Mesenteric fat pad (tissue), 1 donor: ENCODE measurements at regions not wholly inside any gene's neighbourhood (a gene's known extent, or its start where the extent isn't known, plus 50 kb on each side); places are given as distances from the start of the nearest gene placed in this dataset.

Experiments
- DNase-seq: peaks from one replicate; pipeline ENCODE4 v3.0.0-alpha.2; 2020; ENCODE audit warnings: low spot score
- donor health status: DM: yes; HTN: yes; CAD: no.

DNA sequence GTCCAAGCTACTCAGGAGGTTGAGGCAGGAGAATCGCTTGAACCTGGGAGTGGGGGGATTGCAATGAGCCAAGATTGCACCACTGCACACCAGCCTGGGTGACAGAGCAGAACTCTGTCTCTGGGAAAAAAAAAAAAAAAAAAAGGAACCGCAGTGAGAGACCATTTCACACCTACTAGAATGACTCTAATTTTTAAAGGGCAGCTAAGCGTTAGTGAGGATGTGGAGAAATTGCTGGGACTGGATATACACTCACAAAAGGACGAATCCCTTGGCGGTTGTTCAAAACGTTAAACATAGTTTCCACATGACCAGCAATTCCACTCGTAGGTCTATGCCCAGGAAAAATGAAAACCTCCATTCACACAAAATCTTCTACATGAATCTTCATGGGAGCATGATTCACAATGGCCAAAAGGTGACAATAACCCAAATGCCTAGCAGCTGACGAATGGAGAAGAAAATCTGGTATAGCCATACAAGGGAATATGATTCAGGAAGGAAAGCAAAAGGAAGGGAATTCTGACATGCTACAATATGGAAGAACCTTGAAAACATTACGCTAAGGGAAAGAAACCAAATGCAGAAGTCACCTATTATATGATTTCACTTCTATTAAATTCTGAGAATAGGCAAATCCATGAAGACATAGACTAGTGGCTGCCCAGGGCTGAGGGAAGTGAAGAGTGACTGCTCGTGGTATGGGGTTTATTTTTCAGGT lies 127.0 kb downstream of the CHSY1 start:
- DNase-seq, result no peak

DNA sequence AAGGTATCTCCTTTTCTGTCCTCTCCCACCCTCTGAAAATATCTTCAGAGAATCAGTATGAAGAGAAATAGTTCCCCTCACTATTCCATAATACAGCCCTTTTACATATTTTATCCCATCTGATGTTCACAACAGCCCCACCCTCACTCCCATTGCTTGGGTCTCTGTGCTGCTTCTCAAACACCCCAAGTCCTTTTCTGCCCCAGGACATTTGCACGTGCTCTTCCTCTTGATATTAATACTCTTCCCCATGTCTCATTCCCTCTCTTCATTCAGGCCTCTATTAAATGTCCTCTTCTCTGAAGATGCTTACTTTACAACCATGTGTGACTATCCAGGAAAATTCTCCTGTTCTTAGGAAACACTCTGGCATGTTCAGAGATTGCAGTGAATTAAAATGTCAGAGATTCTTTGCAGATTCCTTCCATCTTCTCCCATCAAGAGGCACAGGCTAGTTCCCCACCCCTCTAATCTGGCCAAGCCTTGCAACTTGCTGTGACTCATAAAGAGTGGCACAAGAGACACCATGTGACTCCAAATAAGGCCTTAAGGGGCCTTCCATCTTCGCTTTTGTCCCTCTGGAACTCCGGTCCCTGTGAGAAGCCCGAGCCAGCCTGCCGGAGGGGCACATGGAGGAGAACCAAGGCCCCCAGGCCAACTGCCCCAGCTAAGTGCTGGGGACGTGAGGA lies 128.5 kb downstream of the CHSY1 start:
- no peak for DNase-seq

DNA sequence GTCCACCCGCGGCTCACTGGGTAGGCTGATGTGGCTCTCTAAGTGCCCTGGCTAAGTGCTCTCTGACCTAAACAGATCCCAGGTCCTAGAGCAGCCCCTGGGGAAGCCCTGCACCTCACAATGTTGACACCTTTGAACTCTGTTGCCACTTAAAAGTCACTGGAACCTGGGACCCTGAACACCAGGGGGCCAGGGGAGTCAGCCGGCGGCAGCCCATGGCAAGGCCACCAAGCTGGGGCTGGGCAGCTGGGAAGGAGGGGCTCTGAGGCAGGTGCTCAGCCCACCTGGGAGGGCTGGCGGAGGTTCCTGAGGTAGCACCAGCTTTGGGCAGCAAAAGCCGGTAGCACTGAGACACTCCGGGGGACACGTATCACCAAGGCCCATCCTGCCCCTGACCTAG lies 129.0 kb downstream of the CHSY1 start:
- no peak for DNase-seq

DNA sequence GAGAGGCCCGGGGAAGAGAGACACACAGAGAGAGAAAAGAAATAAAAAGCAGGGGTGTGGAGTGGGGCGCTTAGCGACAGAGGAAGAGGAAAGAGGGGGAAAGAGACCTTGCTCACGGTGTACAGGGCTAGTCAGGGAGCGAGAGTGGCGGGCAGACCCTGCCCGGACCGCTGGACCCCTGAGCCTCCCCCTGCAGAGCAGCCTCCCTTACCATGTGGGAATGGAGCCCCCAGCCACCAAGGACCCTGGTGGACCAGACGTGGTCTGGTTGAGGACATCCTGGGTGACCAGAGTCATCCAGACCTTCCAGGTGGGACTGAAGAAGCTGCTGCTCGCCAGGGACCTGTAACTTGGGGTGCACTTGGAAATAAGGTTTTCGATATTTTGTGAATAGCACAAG lies 129.6 kb downstream of the CHSY1 start:
- DNase-seq, result no peak

DNA sequence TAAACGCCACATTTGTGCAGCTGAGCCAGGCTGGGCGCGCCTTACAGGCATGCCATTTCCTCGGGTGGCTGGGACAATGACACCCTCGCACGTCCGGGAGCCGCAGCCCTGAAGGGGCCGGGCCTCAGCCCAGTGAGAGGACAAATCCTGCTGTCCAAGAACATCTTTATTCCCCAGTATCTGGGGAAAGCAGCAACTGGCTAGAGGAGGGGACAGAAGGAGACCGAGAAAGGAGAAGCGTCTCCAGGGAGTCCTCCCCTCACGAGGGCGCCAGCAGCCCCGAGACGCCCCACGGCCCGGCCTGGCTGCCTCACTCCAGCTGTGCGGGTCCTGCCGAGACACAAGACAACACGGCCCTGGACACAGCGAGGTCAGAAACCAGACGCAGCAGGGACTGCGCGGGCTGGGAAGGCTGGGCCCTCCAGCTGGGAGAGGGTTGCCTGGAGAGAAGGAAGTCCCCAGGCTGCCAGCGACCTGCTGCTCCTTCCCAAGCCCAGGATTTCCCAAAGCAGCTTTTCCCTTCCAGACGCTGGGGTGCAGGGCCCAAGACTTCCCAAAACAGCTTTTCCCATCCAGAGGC lies 130.2 kb downstream of the CHSY1 start:
- DNase-seq, result peak; percentile 93

DNA sequence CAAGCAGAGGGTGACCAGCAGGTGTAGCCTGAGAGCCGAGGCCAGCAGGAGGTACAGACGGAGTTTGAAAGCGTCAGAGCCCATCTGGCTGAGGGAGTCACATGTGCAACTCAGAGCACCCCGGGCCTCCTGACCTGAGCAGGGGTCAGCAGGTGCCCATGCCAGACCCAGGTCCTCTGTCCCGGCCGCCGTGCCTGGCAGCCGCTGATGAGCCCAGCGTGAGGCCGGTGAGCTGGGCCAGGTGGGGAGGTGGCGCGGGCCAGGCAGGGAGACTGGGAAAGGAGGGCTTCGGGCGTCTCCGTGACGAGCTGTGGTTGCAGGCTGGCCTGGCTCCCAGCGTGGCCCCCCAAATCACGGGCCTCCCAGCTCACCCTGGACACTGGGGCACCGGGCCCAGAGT lies 130.9 kb downstream of the CHSY1 start:
- DNase-seq, result no peak

DNA sequence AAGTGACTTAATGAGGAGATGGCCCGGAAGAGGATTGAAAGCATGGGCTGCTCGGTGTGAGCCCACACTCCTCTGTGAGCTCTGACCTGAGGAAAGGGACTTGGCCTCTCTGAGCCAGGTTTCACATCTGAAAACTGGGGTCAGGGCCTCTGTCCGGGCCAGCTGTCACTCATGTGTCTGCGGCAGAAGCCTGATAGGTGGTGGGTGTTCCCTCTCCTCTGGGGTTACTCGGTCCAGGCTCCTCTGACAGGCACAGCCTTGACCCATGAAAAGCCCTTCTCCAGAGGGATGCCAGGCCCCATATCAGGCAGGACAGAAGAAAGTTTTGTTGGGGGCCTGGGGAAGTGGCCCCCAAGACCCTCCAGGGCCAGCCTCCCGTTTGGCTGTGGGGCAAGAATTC lies 131.4 kb downstream of the CHSY1 start:
- no peak for DNase-seq
